HG03066 (cell line): ENCODE measurements at regions not wholly inside any gene's neighbourhood (a gene's known extent, or its start where the extent isn't known, plus 50 kb on each side); places are given as distances from the start of the nearest gene placed in this dataset.

ENCODE experiments used
- ATAC-seq: cut with Tn5 transposase; IDR thresholded peaks from one replicate; pipeline ENCODE4 v1.9.1; 2021; ENCODE audit warnings: low read depth; ENCODE audit not compliant: unreplicated experiment

- no peak for ATAC-seq
These were observed 372.0 kb upstream of the KIF2A start for GRCh38 chr5:61933787-61934626.

GRCh38 chr5:61941637-61942036 lies 364.4 kb upstream of the KIF2A start:
- no peak for ATAC-seq

- no peak for ATAC-seq
These were observed 363.4 kb upstream of the KIF2A start for GRCh38 chr5:61942462-61943049.

GRCh38 chr5:61943713-61944112 lies 362.3 kb upstream of the KIF2A start:
- no peak for ATAC-seq

- no peak for ATAC-seq
These were observed 357.9 kb upstream of the KIF2A start for GRCh38 chr5:61948151-61948550.

- no peak for ATAC-seq
These were observed 356.8 kb upstream of the KIF2A start for GRCh38 chr5:61949054-61949678.

GRCh38 chr5:61949679-61950435 lies 356.1 kb upstream of the KIF2A start:
- no peak for ATAC-seq

- ATAC-seq = no peak
These were observed 354.7 kb upstream of the KIF2A start for GRCh38 chr5:61951295-61951694.

- no peak for ATAC-seq
These were observed 352.1 kb upstream of the KIF2A start for GRCh38 chr5:61953913-61954312.

GRCh38 chr5:61964201-61964600 lies 341.8 kb upstream of the KIF2A start:
- ATAC-seq = no peak

GRCh38 chr5:61965069-61965468 lies 340.9 kb upstream of the KIF2A start:
- no peak for ATAC-seq

- no peak for ATAC-seq
These were observed 340.5 kb upstream of the KIF2A start for GRCh38 chr5:61965490-61965889.

- ATAC-seq = no peak
These were observed 339.6 kb upstream of the KIF2A start for GRCh38 chr5:61966296-61966955.

GRCh38 chr5:61966997-61967396 lies 339.0 kb upstream of the KIF2A start:
- ATAC-seq = no peak

- no peak for ATAC-seq
These were observed 338.3 kb upstream of the KIF2A start for GRCh38 chr5:61967681-61968080.

- ATAC-seq = no peak
These were observed 336.7 kb upstream of the KIF2A start for GRCh38 chr5:61969347-61969746.

GRCh38 chr5:61969755-61970154 lies 336.3 kb upstream of the KIF2A start:
- no peak for ATAC-seq

GRCh38 chr5:61970218-61970617 lies 335.8 kb upstream of the KIF2A start:
- ATAC-seq = no peak

- no peak for ATAC-seq
These were observed 331.3 kb upstream of the KIF2A start for GRCh38 chr5:61974680-61975079.

- no peak for ATAC-seq
These were observed 324.1 kb upstream of the KIF2A start for GRCh38 chr5:61981886-61982285.

GRCh38 chr5:61991430-61991829 lies 314.6 kb upstream of the KIF2A start:
- no peak for ATAC-seq
